Body of pancreas (tissue), 4 donors: ENCODE measurements at regions not wholly inside any gene's neighbourhood (a gene's known extent, or its start where the extent isn't known, plus 50 kb on each side); places are given as distances from the start of the nearest gene placed in this dataset.

Experiments used
- CTCF ChIP-seq, 7 experiments: fragments of 450-650 bp in 4 of 7; fragments of 200-600 bp in 3 of 7; sonication (generic) in 3 of 7; IDR thresholded peaks; one replicate each; pipeline ENCODE4 v1.5.1; 2016 to 2019; ENCODE audit warnings: antibody characterized with exemption in 7 of 7
- POLR2A ChIP-seq, 3 donors: fragments of 450-650 bp; IDR thresholded peaks; one replicate each; pipeline ENCODE4 v1.6.1; 2016; ENCODE audit warnings: antibody characterized with exemption in 3 of 3, mild to moderate bottlenecking in 2 of 3

GRCh38 chr10:10663622-10664021 lies 354.1 kb upstream of the CELF2 start:
- no peak for TF ChIP-seq CTCF (IDR thresholded peaks at IDR 0.05)
- TF ChIP-seq POLR2A (IDR thresholded peaks at IDR 0.05): no peak
